ENCODE measurements at regions not wholly inside any gene's neighbourhood (a gene's known extent, or its start where the extent isn't known, plus 50 kb on each side); places are given as distances from the start of the nearest gene placed in this dataset.

DNA sequence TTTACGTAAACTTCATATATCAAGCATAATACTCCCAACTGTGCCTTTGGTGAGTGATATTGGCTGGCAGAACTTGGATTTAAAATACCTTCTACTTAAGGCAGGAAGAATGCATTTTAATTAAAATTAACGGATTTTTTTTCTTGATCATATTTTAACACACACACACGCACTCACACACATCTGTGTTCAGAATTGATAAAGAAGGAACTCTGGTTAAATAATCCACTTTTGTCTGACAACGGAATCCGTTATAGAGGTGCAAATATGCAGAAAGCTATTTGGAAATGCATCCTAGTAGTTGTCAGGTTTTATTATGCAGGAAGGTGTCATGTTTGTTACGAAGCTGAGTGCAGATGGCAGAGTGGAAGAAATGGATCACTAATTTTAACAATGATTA is 105.5 kb upstream of the ZNF536 start (continued):
- TF ChIP-seq, protein P1, sequence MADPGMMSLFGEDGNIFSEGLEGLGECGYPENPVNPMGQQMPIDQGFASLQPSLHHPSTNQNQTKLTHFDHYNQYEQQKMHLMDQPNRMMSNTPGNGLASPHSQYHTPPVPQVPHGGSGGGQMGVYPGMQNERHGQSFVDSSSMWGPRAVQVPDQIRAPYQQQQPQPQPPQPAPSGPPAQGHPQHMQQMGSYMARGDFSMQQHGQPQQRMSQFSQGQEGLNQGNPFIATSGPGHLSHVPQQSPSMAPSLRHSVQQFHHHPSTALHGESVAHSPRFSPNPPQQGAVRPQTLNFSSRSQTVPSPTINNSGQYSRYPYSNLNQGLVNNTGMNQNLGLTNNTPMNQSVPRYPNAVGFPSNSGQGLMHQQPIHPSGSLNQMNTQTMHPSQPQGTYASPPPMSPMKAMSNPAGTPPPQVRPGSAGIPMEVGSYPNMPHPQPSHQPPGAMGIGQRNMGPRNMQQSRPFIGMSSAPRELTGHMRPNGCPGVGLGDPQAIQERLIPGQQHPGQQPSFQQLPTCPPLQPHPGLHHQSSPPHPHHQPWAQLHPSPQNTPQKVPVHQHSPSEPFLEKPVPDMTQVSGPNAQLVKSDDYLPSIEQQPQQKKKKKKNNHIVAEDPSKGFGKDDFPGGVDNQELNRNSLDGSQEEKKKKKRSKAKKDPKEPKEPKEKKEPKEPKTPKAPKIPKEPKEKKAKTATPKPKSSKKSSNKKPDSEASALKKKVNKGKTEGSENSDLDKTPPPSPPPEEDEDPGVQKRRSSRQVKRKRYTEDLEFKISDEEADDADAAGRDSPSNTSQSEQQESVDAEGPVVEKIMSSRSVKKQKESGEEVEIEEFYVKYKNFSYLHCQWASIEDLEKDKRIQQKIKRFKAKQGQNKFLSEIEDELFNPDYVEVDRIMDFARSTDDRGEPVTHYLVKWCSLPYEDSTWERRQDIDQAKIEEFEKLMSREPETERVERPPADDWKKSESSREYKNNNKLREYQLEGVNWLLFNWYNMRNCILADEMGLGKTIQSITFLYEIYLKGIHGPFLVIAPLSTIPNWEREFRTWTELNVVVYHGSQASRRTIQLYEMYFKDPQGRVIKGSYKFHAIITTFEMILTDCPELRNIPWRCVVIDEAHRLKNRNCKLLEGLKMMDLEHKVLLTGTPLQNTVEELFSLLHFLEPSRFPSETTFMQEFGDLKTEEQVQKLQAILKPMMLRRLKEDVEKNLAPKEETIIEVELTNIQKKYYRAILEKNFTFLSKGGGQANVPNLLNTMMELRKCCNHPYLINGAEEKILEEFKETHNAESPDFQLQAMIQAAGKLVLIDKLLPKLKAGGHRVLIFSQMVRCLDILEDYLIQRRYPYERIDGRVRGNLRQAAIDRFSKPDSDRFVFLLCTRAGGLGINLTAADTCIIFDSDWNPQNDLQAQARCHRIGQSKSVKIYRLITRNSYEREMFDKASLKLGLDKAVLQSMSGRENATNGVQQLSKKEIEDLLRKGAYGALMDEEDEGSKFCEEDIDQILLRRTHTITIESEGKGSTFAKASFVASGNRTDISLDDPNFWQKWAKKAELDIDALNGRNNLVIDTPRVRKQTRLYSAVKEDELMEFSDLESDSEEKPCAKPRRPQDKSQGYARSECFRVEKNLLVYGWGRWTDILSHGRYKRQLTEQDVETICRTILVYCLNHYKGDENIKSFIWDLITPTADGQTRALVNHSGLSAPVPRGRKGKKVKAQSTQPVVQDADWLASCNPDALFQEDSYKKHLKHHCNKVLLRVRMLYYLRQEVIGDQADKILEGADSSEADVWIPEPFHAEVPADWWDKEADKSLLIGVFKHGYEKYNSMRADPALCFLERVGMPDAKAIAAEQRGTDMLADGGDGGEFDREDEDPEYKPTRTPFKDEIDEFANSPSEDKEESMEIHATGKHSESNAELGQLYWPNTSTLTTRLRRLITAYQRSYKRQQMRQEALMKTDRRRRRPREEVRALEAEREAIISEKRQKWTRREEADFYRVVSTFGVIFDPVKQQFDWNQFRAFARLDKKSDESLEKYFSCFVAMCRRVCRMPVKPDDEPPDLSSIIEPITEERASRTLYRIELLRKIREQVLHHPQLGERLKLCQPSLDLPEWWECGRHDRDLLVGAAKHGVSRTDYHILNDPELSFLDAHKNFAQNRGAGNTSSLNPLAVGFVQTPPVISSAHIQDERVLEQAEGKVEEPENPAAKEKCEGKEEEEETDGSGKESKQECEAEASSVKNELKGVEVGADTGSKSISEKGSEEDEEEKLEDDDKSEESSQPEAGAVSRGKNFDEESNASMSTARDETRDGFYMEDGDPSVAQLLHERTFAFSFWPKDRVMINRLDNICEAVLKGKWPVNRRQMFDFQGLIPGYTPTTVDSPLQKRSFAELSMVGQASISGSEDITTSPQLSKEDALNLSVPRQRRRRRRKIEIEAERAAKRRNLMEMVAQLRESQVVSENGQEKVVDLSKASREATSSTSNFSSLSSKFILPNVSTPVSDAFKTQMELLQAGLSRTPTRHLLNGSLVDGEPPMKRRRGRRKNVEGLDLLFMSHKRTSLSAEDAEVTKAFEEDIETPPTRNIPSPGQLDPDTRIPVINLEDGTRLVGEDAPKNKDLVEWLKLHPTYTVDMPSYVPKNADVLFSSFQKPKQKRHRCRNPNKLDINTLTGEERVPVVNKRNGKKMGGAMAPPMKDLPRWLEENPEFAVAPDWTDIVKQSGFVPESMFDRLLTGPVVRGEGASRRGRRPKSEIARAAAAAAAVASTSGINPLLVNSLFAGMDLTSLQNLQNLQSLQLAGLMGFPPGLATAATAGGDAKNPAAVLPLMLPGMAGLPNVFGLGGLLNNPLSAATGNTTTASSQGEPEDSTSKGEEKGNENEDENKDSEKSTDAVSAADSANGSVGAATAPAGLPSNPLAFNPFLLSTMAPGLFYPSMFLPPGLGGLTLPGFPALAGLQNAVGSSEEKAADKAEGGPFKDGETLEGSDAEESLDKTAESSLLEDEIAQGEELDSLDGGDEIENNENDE (IDR thresholded peaks at IDR 0.05; ENCODE audit: insufficient replicate concordance, low read length), result no peak
- TF ChIP-seq TAF1 (IDR thresholded peaks at IDR 0.05; ENCODE audit: low read depth, low read length), result no peak
- no peak for TF ChIP-seq CREB1 (IDR thresholded peaks at IDR 0.05)
- TF ChIP-seq SIX5 (IDR thresholded peaks at IDR 0.05; ENCODE audit: low read depth, low read length), result no peak
- no peak for TF ChIP-seq KDM5A (IDR thresholded peaks at IDR 0.05; ENCODE audit: low read length)
- no peak for TF ChIP-seq BACH1 (IDR thresholded peaks at IDR 0.05; ENCODE audit: low read length)
- no peak for TF ChIP-seq KDM1A (IDR thresholded peaks at IDR 0.05; ENCODE audit: borderline replicate concordance, low read length)
- TF ChIP-seq YY1 (IDR thresholded peaks at IDR 0.05; ENCODE audit: low read depth, low read length), result no peak
- no peak for TF ChIP-seq SP4 (IDR thresholded peaks at IDR 0.05; ENCODE audit: low read length)
- no peak for TF ChIP-seq POLR2AphosphoS5 (IDR thresholded peaks at IDR 0.05; ENCODE audit: low read depth, low read length)
- no peak for TF ChIP-seq GTF2F1 (IDR thresholded peaks at IDR 0.05; ENCODE audit: borderline replicate concordance, low read depth, low read length)
- no peak for TF ChIP-seq CTBP2 (IDR thresholded peaks at IDR 0.05; ENCODE audit: borderline replicate concordance, insufficient read depth, insufficient read length, low read length)
- no peak for TF ChIP-seq SUZ12 (IDR thresholded peaks at IDR 0.05; ENCODE audit: low read length)
- TF ChIP-seq TCF12 (IDR thresholded peaks at IDR 0.05; ENCODE audit: low read depth, low read length), result no peak

All from H1 (cell line).